ENCODE measurements at regions not wholly inside any gene's neighbourhood (a gene's known extent, or its start where the extent isn't known, plus 50 kb on each side); places are given as distances from the start of the nearest gene placed in this dataset.

DNA sequence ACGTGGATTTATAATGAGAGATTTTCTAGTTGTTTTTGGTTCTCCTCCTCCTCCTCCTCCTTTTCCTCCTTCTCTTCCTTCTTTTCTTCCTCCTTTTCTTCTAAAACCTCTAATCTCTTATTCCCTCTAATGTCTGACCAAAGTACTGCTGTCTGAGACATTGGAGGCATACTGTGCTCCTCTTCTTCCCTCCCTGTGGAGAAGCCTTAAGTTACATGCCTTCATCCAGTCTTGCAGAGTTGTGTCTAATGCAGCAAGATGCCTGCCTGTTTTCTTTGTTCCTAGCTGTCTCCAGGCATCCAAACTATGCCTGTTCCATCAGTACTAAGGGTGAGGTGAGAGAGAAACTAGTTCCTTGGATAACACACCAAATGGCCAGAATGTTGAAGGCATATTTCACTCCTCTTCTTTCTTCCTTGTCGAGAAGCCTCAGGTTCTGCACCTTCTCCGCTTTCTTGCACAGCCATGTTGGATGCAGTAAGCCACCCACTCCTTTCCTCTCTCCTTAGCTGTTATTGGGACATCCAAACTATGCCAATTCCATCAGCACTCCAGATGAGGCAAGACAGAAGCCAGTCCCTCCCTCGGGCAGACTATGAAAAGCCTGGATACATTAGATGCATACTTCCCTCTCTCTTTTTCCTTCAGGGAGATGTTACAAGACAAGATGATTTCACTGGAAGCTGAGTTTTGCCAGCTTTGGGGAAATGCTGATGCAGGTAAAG is 285.7 kb upstream of the TRAM1L1 start:
- no peak for ATAC-seq
- Mint-ChIP-seq H3K4me1 (no peaks in the 10 kb centered on the region), H3K36me3 (ENCODE audit: low read depth) (no peaks in the 10 kb centered on the region)

GRCh38 chr4:117375101-117375500 is 289.7 kb upstream of the TRAM1L1 start:
- Mint-ChIP-seq H3K4me1 (no peaks in the 10 kb centered on the region), H3K36me3 (ENCODE audit: low read depth) (no peaks in the 10 kb centered on the region), H3K9me3 (peaks cover 3% of the 10 kb centered on the region), H3K4me3 (no peak overlapping the region), H3K27ac (no peak overlapping the region), H3K27me3 (no peaks in the 10 kb centered on the region)
- no peak for ATAC-seq
- no peak for DNase-seq

More for the DNA sequence above, 285.7 kb upstream of the TRAM1L1 start:
- DNase-seq: no peak
- peaks cover 3% of the 10 kb centered on the region for H3K9me3 Mint-ChIP-seq
- no peak overlapping the region for H3K27ac Mint-ChIP-seq
- H3K27me3 Mint-ChIP-seq: no peaks in the 10 kb centered on the region
- no peak overlapping the region for H3K4me3 Mint-ChIP-seq

GRCh38 chr4:117376692-117377091 is 291.3 kb upstream of the TRAM1L1 start:
- ATAC-seq: no peak
- H3K27me3 Mint-ChIP-seq: no peaks in the 10 kb centered on the region
- no peaks in the 10 kb centered on the region for H3K4me1 Mint-ChIP-seq

GRCh38 chr4:117378942-117379341 is 293.6 kb upstream of the TRAM1L1 start:
- H3K4me1 Mint-ChIP-seq: no peaks in the 10 kb centered on the region
- no peaks in the 10 kb centered on the region for H3K27me3 Mint-ChIP-seq
- no peak overlapping the region for H3K27ac Mint-ChIP-seq
- H3K36me3 Mint-ChIP-seq (ENCODE audit: low read depth): no peaks in the 10 kb centered on the region
- no peak for ATAC-seq
- no peak overlapping the region for H3K4me3 Mint-ChIP-seq
- DNase-seq: no peak
- H3K9me3 Mint-ChIP-seq: peaks cover 3% of the 10 kb centered on the region

More at GRCh38 chr4:117376692-117377091, 291.3 kb upstream of the TRAM1L1 start:
- Mint-ChIP-seq H3K27ac (no peak overlapping the region), H3K4me3 (no peak overlapping the region), H3K9me3 (peaks cover 3% of the 10 kb centered on the region), H3K36me3 (ENCODE audit: low read depth) (no peaks in the 10 kb centered on the region)
- no peak for DNase-seq

GRCh38 chr4:117383468-117383867 is 298.1 kb upstream of the TRAM1L1 start:
- Mint-ChIP-seq H3K36me3 (ENCODE audit: low read depth) (no peaks in the 10 kb centered on the region), H3K4me3 (no peak overlapping the region), H3K9me3 (peaks cover 8% of the 10 kb centered on the region), H3K27me3 (no peaks in the 10 kb centered on the region), H3K4me1 (no peaks in the 10 kb centered on the region), H3K27ac (no peak overlapping the region)
- DNase-seq: no peak
- ATAC-seq: no peak

- Mint-ChIP-seq H3K4me1 (no peaks in the 10 kb centered on the region), H3K27ac (no peak overlapping the region), H3K9me3 (peaks cover 8% of the 10 kb centered on the region), H3K36me3 (ENCODE audit: low read depth) (no peaks in the 10 kb centered on the region), H3K4me3 (no peak overlapping the region), H3K27me3 (no peaks in the 10 kb centered on the region)
- no peak for ATAC-seq
- no peak for DNase-seq
Observed at GRCh38 chr4:117385526-117385925, 300.1 kb upstream of the TRAM1L1 start.

DNA sequence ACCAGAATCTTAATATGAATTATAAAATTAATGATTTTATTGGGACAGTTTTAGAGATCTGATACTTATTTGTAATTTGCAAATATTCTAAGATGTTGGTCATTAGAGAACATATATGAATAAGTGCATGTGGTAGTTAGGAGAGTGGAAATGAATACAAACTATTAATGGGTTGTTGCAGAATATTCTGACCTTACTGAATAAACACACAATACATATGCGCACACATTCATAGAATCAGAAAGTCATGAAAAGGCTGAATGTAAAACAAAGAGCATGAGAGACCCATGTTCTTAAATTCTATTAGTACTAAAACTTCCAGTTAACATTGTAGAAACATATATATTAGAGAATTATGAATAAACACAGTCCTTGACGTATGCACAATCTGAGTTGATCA is 301.7 kb upstream of the TRAM1L1 start:
- Mint-ChIP-seq H3K4me3 (no peak overlapping the region), H3K27me3 (no peaks in the 10 kb centered on the region), H3K4me1 (no peaks in the 10 kb centered on the region), H3K27ac (no peak overlapping the region), H3K36me3 (ENCODE audit: low read depth) (no peaks in the 10 kb centered on the region), H3K9me3 (peaks cover 8% of the 10 kb centered on the region)
- no peak for DNase-seq
- no peak for ATAC-seq

GRCh38 chr4:117400039-117400835 is 314.9 kb upstream of the TRAM1L1 start:
- Mint-ChIP-seq H3K27ac (no peak overlapping the region), H3K27me3 (no peaks in the 10 kb centered on the region), H3K4me3 (no peak overlapping the region), H3K4me1 (no peaks in the 10 kb centered on the region), H3K36me3 (ENCODE audit: low read depth) (no peaks in the 10 kb centered on the region), H3K9me3 (no peaks in the 10 kb centered on the region)
- ATAC-seq (no peak), DNase-seq (no peak)

DNA sequence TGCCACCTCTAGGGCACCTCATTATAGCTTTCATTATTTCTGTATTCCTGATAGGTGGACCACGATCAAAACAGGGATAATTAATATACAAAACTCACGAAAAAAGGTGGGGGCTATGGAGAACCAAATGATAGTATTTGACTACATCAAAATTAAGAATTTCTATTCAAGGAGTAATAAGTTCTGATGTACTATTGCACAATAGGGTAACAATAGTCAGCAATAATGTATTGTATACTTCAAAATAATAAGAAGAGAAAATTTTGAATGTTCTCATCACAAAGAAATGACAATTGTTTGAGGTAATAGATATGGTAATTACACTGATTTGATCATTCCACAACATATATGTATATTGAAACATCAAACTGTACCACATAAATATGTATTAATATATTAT is 327.3 kb upstream of the TRAM1L1 start:
- ATAC-seq (no peak), DNase-seq (no peak)
- no peaks in the 10 kb centered on the region for H3K36me3 Mint-ChIP-seq (ENCODE audit: low read depth)
- H3K4me3 Mint-ChIP-seq: no peak overlapping the region
- no peaks in the 10 kb centered on the region for H3K27me3 Mint-ChIP-seq
- no peaks in the 10 kb centered on the region for H3K9me3 Mint-ChIP-seq
- no peak overlapping the region for H3K27ac Mint-ChIP-seq
- no peaks in the 10 kb centered on the region for H3K4me1 Mint-ChIP-seq

GRCh38 chr4:117417856-117418255 is 332.5 kb upstream of the TRAM1L1 start:
- ATAC-seq (no peak), DNase-seq (no peak)
- Mint-ChIP-seq H3K27ac (no peak overlapping the region), H3K4me3 (no peak overlapping the region), H3K4me1 (no peaks in the 10 kb centered on the region), H3K27me3 (no peaks in the 10 kb centered on the region), H3K36me3 (ENCODE audit: low read depth) (no peaks in the 10 kb centered on the region), H3K9me3 (peaks cover 4% of the 10 kb centered on the region)

GRCh38 chr4:117420948-117421347 is 335.6 kb upstream of the TRAM1L1 start:
- ATAC-seq (no peak), DNase-seq (no peak)
- H3K4me3 Mint-ChIP-seq: no peak overlapping the region
- no peak overlapping the region for H3K27ac Mint-ChIP-seq
- peaks cover 4% of the 10 kb centered on the region for H3K9me3 Mint-ChIP-seq
- no peaks in the 10 kb centered on the region for H3K36me3 Mint-ChIP-seq (ENCODE audit: low read depth)
- H3K27me3 Mint-ChIP-seq: no peaks in the 10 kb centered on the region
- H3K4me1 Mint-ChIP-seq: no peaks in the 10 kb centered on the region

- Mint-ChIP-seq H3K9me3 (peaks cover 4% of the 10 kb centered on the region), H3K27me3 (no peaks in the 10 kb centered on the region), H3K36me3 (ENCODE audit: low read depth) (no peaks in the 10 kb centered on the region), H3K4me3 (no peak overlapping the region), H3K4me1 (no peaks in the 10 kb centered on the region), H3K27ac (no peak overlapping the region)
- DNase-seq: no peak
- no peak for ATAC-seq
Observed at GRCh38 chr4:117421706-117422105, 336.3 kb upstream of the TRAM1L1 start.

DNA sequence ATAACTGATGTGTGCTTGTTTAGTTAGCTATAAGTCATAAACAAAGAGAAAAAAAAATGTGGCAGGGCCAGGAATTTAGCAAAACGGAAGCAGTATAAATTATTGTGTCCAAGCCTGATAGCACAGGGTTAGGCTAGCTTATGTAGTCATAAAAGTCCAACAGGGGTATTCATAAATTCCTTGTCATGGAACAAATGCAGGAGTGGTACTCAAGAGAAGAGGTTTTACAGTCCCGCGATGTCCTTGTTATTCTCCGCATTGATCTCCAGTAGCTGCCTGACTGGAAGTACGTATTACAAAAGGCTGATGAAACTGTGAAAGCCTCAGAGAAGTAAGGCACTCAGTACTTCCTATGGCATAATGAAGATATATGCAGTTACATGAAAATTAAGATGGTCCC is 336.9 kb upstream of the TRAM1L1 start:
- Mint-ChIP-seq H3K4me3 (no peak overlapping the region), H3K9me3 (peaks cover 4% of the 10 kb centered on the region), H3K4me1 (no peaks in the 10 kb centered on the region), H3K27ac (no peak overlapping the region), H3K36me3 (ENCODE audit: low read depth) (no peaks in the 10 kb centered on the region), H3K27me3 (no peaks in the 10 kb centered on the region)
- no peak for ATAC-seq
- DNase-seq: no peak

DNA sequence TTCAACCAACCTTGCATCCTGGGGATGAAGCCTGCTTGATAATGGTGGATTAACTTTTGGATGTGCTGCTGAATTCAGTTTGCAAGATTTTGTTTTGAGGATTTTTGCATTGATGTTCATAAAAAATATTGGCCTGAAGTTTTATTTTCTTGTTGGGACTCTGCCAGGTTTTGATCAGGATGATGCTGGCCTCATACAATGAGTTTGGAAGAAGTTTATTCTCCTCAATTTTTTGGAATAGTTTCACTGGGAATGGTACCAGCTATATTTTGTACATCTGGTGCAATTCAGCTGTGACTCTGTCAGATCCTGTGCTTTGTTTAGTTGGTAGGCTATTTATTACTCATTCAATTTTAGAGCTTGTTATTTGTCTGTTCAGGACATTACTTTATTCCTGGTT is 340.3 kb upstream of the TRAM1L1 start:
- H3K4me3 Mint-ChIP-seq: no peak overlapping the region
- no peak overlapping the region for H3K27ac Mint-ChIP-seq
- DNase-seq (no peak), ATAC-seq (no peak)
- H3K9me3 Mint-ChIP-seq: peaks cover 10% of the 10 kb centered on the region
- no peaks in the 10 kb centered on the region for H3K27me3 Mint-ChIP-seq
- H3K36me3 Mint-ChIP-seq (ENCODE audit: low read depth): no peaks in the 10 kb centered on the region
- no peaks in the 10 kb centered on the region for H3K4me1 Mint-ChIP-seq

DNA sequence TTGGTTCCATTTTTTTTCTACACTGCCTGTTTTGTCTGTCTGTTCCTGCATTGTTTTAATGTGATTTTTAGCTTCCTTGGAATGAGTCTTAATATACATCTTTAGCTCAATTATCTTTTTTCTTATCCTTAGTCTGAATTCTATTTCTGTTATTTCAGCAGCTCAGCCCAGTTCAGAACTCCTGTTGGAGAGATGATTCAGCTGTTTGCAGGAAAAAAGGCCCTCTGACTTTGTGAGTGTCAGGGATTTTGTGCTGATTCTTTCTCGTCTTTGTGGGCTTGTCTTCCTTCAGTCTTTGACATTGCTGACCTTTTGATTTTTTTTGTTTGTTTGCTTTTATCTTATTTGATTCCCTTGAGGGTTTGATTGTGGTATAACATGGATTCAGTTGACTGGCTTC is 343.2 kb upstream of the TRAM1L1 start:
- H3K4me3 Mint-ChIP-seq: no peak overlapping the region

More for the DNA sequence above, 343.2 kb upstream of the TRAM1L1 start:
- H3K27me3 Mint-ChIP-seq: no peaks in the 10 kb centered on the region
- no peaks in the 10 kb centered on the region for H3K4me1 Mint-ChIP-seq
- DNase-seq (no peak), ATAC-seq (no peak)
- H3K36me3 Mint-ChIP-seq (ENCODE audit: low read depth): no peaks in the 10 kb centered on the region
- H3K27ac Mint-ChIP-seq: no peak overlapping the region
- peaks cover 6% of the 10 kb centered on the region for H3K9me3 Mint-ChIP-seq
